Liver (tissue), 8 donors: ENCODE measurements at regions not wholly inside any gene's neighbourhood (a gene's known extent, or its start where the extent isn't known, plus 50 kb on each side); places are given as distances from the start of the nearest gene placed in this dataset.

Source experiments
- DNase-seq: peaks from one replicate; pipeline ENCODE4 v3.0.0-alpha.2; 2017; ENCODE audit warnings: low spot score
- H3K27ac ChIP-seq, 2 donors: one replicate each; pipeline ENCODE4 v1.7.0; 2013; ENCODE audit warnings: inconsistent platforms in 2 of 2, low read length in 2 of 2, control low read depth in 1 of 2, low read depth in 1 of 2, mild to moderate bottlenecking in 1 of 2
- H3K27me3 ChIP-seq, 4 donors: one replicate each; pipeline versions ENCODE4 v1.6.1 to v1.7.0; 2013; ENCODE audit warnings: low read length in 3 of 4, inconsistent platforms in 1 of 4, mild to moderate bottlenecking in 1 of 4, moderate library complexity in 1 of 4; ENCODE audit not compliant: control insufficient read depth in 4 of 4, insufficient read depth in 4 of 4
- H3K36me3 ChIP-seq, 4 donors: one replicate each; pipeline versions ENCODE4 v1.6.1 to v1.7.0; 2013; ENCODE audit warnings: low read length in 3 of 4, mild to moderate bottlenecking in 3 of 4, low read depth in 1 of 4, moderate library complexity in 1 of 4; ENCODE audit not compliant: control insufficient read depth in 4 of 4, insufficient read depth in 3 of 4
- H3K4me1 ChIP-seq, 4 donors: one replicate each; pipeline versions ENCODE4 v1.6.1 to v1.7.0; 2013; ENCODE audit warnings: low read length in 3 of 4, mild to moderate bottlenecking in 3 of 4, moderate library complexity in 1 of 4; ENCODE audit not compliant: control insufficient read depth in 4 of 4, insufficient read depth in 4 of 4
- H3K4me3 ChIP-seq, 3 donors: one replicate each; pipeline versions ENCODE4 v1.6.1 to v1.7.0; 2013; ENCODE audit warnings: low read length in 3 of 3, control low read depth in 1 of 3, low read depth in 1 of 3, mild to moderate bottlenecking in 1 of 3
- H3K9ac ChIP-seq, 2 donors: one replicate each; pipeline ENCODE4 v1.7.0; 2013; ENCODE audit warnings: low read length in 2 of 2, mild to moderate bottlenecking in 2 of 2, moderate library complexity in 2 of 2, control low read depth in 1 of 2, low read depth in 1 of 2
- H3K9me3 ChIP-seq, 4 donors: one replicate each; pipeline versions ENCODE4 v1.6.1 to v1.7.0; 2013; ENCODE audit warnings: low read length in 3 of 4; ENCODE audit not compliant: control insufficient read depth in 4 of 4
- EGR1 ChIP-seq, 2 donors: IDR thresholded peaks; 2 replicates each; pipeline ENCODE4 v1.6.1; 2016 to 2018; ENCODE audit warnings: antibody characterized with exemption in 2 of 2, low read depth in 2 of 2
- FOXA1 ChIP-seq: IDR thresholded peaks from 2 replicates; pipeline ENCODE4 v1.6.1; 2016; ENCODE audit warnings: antibody characterized with exemption
- FOXA2 ChIP-seq: IDR thresholded peaks from 2 replicates; pipeline ENCODE4 v1.6.1; 2016; ENCODE audit warnings: antibody characterized with exemption
- GABPA ChIP-seq, 2 donors: IDR thresholded peaks in 1 of 2; conservative IDR thresholded peaks in 1 of 2; 2 replicates each; pipeline ENCODE4 v1.6.1; 2016; ENCODE audit warnings: antibody characterized with exemption in 2 of 2, mild to moderate bottlenecking in 1 of 2, moderate library complexity in 1 of 2
- HNF4A ChIP-seq, 2 donors: conservative IDR thresholded peaks; 2 replicates each; pipeline ENCODE4 v1.6.1; 2016; ENCODE audit warnings: antibody characterized with exemption in 2 of 2, mild to moderate bottlenecking in 2 of 2
- HNF4G ChIP-seq: IDR thresholded peaks from 2 replicates; pipeline ENCODE4 v1.6.1; 2016; ENCODE audit warnings: antibody characterized with exemption
- JUND ChIP-seq, 2 donors: IDR thresholded peaks; 2 replicates each; pipeline ENCODE4 v1.6.1; 2016; ENCODE audit warnings: antibody characterized with exemption in 2 of 2
- NR2F2 ChIP-seq: IDR thresholded peaks from 2 replicates; pipeline ENCODE4 v1.6.1; 2016; ENCODE audit warnings: antibody characterized with exemption
- RAD21 ChIP-seq, 2 donors: IDR thresholded peaks; 2 replicates each; pipeline ENCODE4 v1.6.1; 2016; ENCODE audit warnings: antibody characterized with exemption in 2 of 2, mild to moderate bottlenecking in 2 of 2
- RXRA ChIP-seq, 2 donors: IDR thresholded peaks; 2 replicates each; pipeline ENCODE4 v1.6.1; 2017 to 2018; ENCODE audit warnings: antibody characterized with exemption in 2 of 2, mild to moderate bottlenecking in 1 of 2
- SP1 ChIP-seq: IDR thresholded peaks from 2 replicates; pipeline ENCODE4 v1.6.1; 2018; ENCODE audit warnings: antibody characterized with exemption, mild to moderate bottlenecking
- TAF1 ChIP-seq: conservative IDR thresholded peaks from 2 replicates; pipeline ENCODE4 v1.6.1; 2016; ENCODE audit warnings: antibody characterized with exemption, mild to moderate bottlenecking
- YY1 ChIP-seq: IDR thresholded peaks from 2 replicates; pipeline ENCODE4 v1.6.1; 2016; ENCODE audit warnings: antibody characterized with exemption, mild to moderate bottlenecking
- WGBS: extraction: QIAGEN DNeasy Blood & Tissue Kit; methylation state at CpG from one replicate; pipeline ENCODE4 v1.1.7; 2013; 5-methylcytosine and 5-hydroxymethylcytosine counted together
- TF ChIP-seq, protein P1 (sequence below): fragments of 150-350 bp; IDR thresholded peaks from 2 replicates; pipeline ENCODE4 v1.5.1; 2017; ENCODE audit warnings: improper control_type of control experiment, low read depth, low read length; ENCODE audit not compliant: missing input control
- TF ChIP-seq, protein P2 (sequence below): IDR thresholded peaks from 2 replicates; pipeline ENCODE4 v1.6.1; 2016; ENCODE audit warnings: antibody characterized with exemption, mild to moderate bottlenecking
- TF ChIP-seq, protein P3 (sequence below): IDR thresholded peaks from 2 replicates; pipeline ENCODE4 v1.6.1; 2016; ENCODE audit warnings: antibody characterized with exemption
- TF ChIP-seq, protein P4 (sequence below): IDR thresholded peaks from 2 replicates; pipeline ENCODE4 v1.6.1; 2016; ENCODE audit warnings: antibody characterized with exemption
- TF ChIP-seq, protein P5 (sequence below): IDR thresholded peaks from 2 replicates; pipeline ENCODE4 v1.6.1; 2016; ENCODE audit warnings: antibody characterized with exemption
- donor health status: healthy.
- donor health status: healthy.
- donor health status: healthy.
- donor health status: healthy.
- donor health status: healthy.

DNA sequence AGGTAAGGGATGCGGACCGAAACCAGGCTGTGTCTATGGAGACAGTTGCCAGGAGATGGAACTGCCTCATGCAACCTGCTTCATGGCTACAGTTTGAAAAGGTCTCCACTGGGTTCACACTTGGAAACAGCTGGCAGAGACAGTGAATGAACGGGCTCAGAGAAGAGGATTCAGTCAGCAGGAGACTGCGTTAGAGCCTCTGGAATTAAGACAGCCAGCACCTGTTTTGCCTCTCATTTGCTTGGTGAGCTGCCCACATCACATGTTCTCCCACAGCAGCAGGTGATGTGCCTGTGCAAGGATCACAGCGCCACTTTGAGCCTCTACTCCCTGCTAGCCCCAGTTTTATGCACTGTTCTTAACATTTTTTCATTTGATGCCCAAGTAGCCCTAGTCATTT is 321.0 kb downstream of the PLPP3 start:
- Histone ChIP-seq H3K9me3 (peaks cover 0 to 2% (median 0%) of the 10 kb centered on the region in 4 donors), H3K36me3 (no peaks in the 10 kb centered on the region), H3K4me1 (no peaks in the 10 kb centered on the region), H3K27ac (no peak overlapping the region), H3K4me3 (no peak overlapping the region), H3K9ac (no peak overlapping the region), H3K27me3 (no peaks in the 10 kb centered on the region)
- TF ChIP-seq RXRA (IDR thresholded peaks at IDR 0.05) (no peak), RAD21 (IDR thresholded peaks at IDR 0.05) (no peak), TAF1 (no peak), YY1 (no peak), NR2F2 (no peak), HNF4G (no peak), SP1 (no peak), EGR1 (IDR thresholded peaks at IDR 0.05; ENCODE audit: low read depth in 2 of 2) (no peak), HNF4A (conservative IDR thresholded peaks at IDR 0.05) (no peak), GABPA (IDR thresholded peaks at IDR 0.05 in 1 of 2, conservative IDR thresholded peaks at IDR 0.05 in 1 of 2) (no peak), JUND (IDR thresholded peaks at IDR 0.05) (no peak), FOXA2 (no peak), FOXA1 (no peak)
- TF ChIP-seq, protein P1, sequence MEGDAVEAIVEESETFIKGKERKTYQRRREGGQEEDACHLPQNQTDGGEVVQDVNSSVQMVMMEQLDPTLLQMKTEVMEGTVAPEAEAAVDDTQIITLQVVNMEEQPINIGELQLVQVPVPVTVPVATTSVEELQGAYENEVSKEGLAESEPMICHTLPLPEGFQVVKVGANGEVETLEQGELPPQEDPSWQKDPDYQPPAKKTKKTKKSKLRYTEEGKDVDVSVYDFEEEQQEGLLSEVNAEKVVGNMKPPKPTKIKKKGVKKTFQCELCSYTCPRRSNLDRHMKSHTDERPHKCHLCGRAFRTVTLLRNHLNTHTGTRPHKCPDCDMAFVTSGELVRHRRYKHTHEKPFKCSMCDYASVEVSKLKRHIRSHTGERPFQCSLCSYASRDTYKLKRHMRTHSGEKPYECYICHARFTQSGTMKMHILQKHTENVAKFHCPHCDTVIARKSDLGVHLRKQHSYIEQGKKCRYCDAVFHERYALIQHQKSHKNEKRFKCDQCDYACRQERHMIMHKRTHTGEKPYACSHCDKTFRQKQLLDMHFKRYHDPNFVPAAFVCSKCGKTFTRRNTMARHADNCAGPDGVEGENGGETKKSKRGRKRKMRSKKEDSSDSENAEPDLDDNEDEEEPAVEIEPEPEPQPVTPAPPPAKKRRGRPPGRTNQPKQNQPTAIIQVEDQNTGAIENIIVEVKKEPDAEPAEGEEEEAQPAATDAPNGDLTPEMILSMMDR, result no peak
- TF ChIP-seq, protein P2, sequence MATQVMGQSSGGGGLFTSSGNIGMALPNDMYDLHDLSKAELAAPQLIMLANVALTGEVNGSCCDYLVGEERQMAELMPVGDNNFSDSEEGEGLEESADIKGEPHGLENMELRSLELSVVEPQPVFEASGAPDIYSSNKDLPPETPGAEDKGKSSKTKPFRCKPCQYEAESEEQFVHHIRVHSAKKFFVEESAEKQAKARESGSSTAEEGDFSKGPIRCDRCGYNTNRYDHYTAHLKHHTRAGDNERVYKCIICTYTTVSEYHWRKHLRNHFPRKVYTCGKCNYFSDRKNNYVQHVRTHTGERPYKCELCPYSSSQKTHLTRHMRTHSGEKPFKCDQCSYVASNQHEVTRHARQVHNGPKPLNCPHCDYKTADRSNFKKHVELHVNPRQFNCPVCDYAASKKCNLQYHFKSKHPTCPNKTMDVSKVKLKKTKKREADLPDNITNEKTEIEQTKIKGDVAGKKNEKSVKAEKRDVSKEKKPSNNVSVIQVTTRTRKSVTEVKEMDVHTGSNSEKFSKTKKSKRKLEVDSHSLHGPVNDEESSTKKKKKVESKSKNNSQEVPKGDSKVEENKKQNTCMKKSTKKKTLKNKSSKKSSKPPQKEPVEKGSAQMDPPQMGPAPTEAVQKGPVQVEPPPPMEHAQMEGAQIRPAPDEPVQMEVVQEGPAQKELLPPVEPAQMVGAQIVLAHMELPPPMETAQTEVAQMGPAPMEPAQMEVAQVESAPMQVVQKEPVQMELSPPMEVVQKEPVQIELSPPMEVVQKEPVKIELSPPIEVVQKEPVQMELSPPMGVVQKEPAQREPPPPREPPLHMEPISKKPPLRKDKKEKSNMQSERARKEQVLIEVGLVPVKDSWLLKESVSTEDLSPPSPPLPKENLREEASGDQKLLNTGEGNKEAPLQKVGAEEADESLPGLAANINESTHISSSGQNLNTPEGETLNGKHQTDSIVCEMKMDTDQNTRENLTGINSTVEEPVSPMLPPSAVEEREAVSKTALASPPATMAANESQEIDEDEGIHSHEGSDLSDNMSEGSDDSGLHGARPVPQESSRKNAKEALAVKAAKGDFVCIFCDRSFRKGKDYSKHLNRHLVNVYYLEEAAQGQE, result no peak
- TF ChIP-seq, protein P3, sequence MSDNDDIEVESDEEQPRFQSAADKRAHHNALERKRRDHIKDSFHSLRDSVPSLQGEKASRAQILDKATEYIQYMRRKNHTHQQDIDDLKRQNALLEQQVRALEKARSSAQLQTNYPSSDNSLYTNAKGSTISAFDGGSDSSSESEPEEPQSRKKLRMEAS, result no peak
- TF ChIP-seq, protein P4, sequence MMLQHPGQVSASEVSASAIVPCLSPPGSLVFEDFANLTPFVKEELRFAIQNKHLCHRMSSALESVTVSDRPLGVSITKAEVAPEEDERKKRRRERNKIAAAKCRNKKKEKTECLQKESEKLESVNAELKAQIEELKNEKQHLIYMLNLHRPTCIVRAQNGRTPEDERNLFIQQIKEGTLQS, result no peak
- DNase-seq, result no peak
- 93% methylated on average over 5 of the region's 5 CpGs for WGBS

DNA sequence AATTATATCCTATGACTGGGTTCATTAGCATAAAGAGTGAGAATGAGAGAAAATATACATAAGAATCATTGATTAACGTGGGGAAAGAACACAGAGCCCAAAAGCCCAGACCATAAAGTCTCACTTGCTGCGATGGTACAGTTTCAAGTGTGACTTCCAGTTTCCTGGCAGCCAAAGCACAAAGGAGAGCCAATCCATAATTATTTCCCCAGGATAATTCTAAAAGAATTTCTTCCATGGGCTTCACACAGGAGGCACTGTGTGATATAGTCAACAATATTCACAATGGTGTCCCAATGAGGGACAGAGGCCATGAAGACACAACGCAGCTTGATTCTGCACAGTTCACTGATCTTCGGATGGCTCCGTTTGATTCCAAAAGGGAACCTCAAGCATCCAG is 321.6 kb downstream of the PLPP3 start:
- Histone ChIP-seq H3K9me3 (peaks cover 0 to 2% (median 0%) of the 10 kb centered on the region in 4 donors), H3K4me1 (no peaks in the 10 kb centered on the region), H3K4me3 (no peak overlapping the region), H3K27me3 (no peaks in the 10 kb centered on the region), H3K36me3 (no peaks in the 10 kb centered on the region), H3K27ac (no peak overlapping the region), H3K9ac (no peak overlapping the region)
- DNase-seq, result no peak
- 95% methylated on average over 5 of the region's 5 CpGs for WGBS
- TF ChIP-seq, protein P3, result no peak
- TF ChIP-seq EGR1 (IDR thresholded peaks at IDR 0.05; ENCODE audit: low read depth in 2 of 2), result no peak
- TF ChIP-seq, protein P4, result no peak
- TF ChIP-seq GABPA (IDR thresholded peaks at IDR 0.05 in 1 of 2, conservative IDR thresholded peaks at IDR 0.05 in 1 of 2), result no peak
- TF ChIP-seq FOXA2, result no peak
- TF ChIP-seq, protein P5, sequence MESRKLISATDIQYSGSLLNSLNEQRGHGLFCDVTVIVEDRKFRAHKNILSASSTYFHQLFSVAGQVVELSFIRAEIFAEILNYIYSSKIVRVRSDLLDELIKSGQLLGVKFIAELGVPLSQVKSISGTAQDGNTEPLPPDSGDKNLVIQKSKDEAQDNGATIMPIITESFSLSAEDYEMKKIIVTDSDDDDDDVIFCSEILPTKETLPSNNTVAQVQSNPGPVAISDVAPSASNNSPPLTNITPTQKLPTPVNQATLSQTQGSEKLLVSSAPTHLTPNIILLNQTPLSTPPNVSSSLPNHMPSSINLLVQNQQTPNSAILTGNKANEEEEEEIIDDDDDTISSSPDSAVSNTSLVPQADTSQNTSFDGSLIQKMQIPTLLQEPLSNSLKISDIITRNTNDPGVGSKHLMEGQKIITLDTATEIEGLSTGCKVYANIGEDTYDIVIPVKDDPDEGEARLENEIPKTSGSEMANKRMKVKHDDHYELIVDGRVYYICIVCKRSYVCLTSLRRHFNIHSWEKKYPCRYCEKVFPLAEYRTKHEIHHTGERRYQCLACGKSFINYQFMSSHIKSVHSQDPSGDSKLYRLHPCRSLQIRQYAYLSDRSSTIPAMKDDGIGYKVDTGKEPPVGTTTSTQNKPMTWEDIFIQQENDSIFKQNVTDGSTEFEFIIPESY, result no peak
- no peak for TF ChIP-seq JUND (IDR thresholded peaks at IDR 0.05)
- TF ChIP-seq RXRA (IDR thresholded peaks at IDR 0.05), result no peak
- TF ChIP-seq NR2F2, result no peak
- TF ChIP-seq, protein P1, result no peak
- TF ChIP-seq TAF1, result no peak
- no peak for TF ChIP-seq FOXA1
- no peak for TF ChIP-seq YY1
- no peak for TF ChIP-seq SP1
- no peak for TF ChIP-seq RAD21 (IDR thresholded peaks at IDR 0.05)
